HG03095 (cell line): ENCODE measurements at regions not wholly inside any gene's neighbourhood (a gene's known extent, or its start where the extent isn't known, plus 50 kb on each side); places are given as distances from the start of the nearest gene placed in this dataset.
"Not testable (repeated sequence)": the region's sequence is repeated elsewhere in the genome, so short reads cannot be mapped to it uniquely, and the experiment has no call there.

Experiments
- ATAC-seq: cut with Tn5 transposase; IDR thresholded peaks from one replicate; pipeline ENCODE4 v1.9.1; 2021; ENCODE audit warnings: moderate library complexity; ENCODE audit not compliant: unreplicated experiment

DNA sequence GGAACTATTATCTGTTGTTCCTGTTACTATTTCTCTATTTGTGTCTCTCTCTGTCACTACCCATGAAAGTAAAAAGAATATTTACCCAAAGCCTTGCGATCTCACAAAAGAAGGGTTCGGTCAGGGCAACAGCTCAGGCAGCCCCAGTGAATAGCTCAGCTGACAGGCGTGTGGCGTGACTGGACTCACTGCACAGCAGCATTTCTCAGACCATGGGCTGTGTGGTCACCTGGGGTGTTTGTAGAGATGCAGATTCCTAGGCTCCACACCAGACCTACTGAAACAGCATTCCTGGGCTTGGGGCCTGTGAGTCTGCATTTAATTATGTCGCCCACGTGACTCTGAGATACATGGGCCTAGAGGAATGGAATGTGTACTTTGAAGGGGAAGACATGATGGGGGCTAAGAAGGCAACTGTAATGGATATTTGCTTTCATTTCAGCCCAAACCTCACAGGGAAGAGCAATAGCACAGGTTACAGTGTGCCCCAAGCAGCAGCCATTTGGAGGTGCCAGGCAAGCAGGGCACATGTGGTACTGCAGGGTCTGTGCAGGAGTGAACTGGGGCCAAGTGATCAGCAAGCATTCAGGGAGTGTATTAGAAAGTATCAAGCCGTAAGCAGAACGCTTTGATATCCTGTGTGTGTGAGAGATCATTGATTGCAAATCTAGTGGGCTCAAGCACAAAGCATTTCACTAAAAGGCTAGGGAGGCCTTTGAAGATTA lies 90.4 kb upstream of the RBMS1 start:
- ATAC-seq, result no peak

DNA sequence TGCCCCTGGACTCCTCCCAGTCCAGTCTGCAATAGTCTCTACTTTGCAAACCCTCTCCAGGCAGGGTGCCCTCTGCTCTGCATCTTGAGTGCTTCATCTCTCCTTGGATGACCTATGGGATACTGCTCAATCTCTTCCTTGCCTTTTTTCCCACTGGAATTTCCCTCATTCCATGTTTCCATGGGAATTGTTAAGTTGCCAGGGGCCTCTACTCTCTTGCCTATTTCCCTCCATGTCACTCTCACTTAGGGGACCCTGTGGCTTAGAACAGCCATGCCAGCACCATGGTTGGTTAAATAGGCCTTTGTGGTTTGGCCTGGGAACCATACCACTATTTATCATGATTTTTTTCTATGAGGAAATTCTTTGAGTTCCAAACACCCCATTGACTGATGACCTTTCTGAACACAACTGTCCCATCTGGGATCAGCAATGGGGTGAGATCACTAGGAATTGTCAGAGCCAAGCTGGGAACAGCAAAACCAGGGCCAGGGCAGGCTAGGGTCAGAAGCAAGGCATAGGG lies 91.4 kb upstream of the RBMS1 start:
- ATAC-seq, result no peak

DNA sequence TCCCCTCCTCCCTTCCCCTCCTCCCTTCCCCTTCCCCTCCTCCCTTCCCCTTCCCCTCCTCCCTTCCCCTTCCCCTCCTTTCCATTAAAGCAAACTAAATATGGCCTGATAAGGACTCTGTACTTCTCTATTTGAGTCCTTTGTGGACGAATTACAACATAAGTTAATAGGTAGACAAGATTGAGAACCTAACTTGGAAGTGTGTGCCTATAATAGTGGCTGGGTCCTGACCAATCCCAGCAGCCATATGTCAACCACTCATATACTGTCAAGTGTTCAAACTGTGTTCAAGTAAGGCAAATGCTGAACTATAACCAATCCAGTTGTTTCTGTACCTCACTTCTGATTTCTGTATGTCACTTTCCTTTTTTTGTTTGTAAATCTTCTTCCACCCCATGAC lies 97.1 kb upstream of the RBMS1 start:
- no peak for ATAC-seq

DNA sequence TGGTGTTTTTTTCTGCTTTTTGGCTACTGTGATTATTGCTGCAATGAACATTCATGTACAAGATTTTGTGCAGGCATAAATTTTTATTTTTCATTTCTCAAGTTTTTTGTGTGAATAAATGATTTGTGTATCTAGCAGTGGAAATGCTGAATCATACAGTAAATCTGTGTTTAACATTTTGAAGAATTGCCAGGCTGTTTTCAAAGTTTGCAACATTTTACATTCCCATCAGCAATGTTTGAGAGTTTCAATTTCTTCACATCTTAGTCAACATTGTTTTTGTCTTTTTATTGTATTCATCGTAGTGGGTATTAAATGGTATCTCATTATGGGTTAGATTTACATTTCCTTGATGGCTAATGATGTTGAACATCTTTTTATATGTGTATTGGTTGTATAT lies 98.8 kb upstream of the RBMS1 start:
- ATAC-seq, result no peak

DNA sequence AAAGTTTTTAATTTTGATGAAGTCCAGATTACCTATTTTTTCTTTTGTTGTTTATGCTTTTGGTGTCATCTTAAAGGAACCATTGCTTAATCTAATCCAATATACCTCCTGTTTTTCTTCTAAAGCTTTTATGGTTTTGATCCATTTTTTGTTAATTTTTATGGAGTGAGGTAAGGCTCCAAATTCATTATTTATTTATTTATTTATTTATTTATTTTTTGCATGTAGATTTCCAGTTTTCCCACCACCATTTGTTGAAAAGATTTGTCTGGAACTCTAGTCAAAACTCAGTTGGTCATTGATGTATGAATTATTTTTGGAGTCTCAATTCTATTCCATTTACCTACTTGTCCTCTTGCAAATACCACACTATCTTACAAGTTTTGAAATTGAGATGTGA lies 99.4 kb upstream of the RBMS1 start:
- no peak for ATAC-seq

DNA sequence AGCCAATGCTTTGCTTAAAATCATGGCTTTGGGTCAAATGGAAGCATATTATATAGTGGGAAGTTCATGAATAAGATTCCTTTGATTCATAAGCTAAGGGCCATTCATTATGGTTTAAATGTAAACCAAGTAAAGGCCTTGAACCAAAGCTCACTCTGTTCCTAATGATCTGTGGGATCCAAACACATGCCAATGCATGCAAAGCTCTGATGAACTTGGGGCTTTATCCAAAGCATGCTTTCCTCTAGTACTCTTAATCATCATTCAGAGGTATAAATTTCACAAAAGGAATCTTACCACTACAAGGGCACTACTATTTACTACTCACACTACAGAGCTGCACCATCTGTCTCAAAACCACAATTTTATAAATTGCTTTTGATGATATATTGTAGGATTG lies 102.8 kb upstream of the RBMS1 start:
- no peak for ATAC-seq

DNA sequence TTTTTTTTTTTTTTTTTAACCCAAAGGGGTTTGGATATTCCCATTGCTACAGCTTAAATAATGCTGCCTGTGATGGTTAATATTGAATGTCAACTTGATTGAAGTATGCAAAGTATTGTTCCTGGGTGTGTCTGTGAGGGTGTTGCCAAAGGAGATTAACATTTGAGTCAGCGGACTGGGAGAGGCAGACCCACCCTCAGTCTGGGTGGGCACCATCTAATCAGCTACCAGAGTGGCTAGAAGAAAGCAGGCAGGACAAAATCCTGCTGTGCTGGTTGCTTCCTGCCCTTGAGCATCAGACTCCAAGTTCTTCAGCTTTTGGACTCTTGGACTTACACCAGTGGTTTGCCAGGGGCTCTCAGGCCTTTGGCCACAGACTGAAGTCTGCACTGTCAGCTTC lies 106.8 kb upstream of the RBMS1 start:
- not testable (repeated sequence) for ATAC-seq

DNA sequence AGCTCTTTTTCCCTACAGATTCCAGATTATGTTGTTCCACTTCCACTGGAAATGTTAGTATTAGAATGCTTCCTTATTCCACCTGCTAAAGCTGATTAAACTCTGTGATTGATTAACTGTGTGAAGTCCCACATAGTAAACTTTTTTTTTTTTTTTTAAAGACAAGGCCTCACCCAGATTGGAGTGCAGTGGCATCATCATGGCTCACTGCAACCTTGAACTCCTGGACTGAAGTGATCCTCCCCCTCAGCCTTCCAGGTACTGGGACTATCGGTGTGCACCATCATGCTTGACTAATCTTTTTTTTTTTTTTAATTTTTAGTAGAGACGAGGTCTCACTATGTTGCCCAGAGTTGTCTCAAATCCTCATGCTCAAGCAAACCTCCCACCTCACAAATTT lies 108.5 kb upstream of the RBMS1 start:
- no peak for ATAC-seq

DNA sequence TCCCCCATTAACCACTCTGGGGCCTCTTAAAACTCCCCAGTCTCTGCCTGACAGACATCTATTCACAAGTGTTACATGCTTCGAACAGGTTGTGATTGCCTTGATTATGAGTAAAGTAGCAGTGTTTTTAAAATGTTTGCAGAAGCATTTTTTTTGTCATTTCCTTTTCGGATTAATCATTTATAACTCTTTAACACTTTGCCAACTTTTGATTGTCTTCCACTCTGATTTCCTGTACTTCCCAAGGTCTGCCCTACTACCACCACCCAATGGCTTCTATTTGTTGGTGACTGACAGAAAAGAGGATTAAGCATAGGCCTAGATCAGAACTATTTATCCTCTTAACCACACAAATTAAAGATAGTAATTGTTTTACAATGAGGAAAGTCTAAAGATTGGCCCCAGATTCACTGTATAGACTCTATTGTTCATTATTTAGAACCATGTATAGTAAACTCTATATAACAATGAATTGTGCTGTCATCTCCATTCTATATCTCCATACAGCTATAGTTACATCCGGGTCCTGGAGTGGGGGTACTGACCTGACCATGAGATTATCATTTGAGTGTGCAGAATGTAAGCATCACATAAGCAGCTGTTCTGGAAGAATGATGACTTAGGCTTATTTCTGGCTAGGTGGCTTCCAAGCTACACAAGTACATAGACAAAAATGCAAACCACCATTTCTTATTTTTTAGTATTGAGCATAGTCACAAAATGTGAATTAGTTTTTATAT lies 110.3 kb upstream of the RBMS1 start:
- no peak for ATAC-seq

DNA sequence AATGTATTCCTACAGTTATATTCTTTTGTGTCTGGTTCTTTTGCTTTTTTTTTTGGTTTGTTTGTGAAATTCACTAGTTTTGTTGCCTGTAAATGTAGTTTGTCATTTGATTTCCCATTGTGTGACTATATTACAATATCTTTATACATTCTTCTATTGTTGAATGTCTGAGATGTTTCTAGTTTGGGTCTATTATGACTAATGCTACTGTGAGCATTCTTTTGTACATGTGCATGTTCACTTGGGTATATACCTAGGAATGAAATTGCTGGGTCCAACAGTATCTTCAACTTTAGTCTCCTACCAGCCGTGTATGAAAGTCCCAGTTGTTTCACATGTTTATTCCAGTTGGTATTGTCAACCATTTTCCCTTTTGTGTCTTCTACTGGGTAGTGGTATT lies 112.7 kb upstream of the RBMS1 start:
- ATAC-seq, result no peak

DNA sequence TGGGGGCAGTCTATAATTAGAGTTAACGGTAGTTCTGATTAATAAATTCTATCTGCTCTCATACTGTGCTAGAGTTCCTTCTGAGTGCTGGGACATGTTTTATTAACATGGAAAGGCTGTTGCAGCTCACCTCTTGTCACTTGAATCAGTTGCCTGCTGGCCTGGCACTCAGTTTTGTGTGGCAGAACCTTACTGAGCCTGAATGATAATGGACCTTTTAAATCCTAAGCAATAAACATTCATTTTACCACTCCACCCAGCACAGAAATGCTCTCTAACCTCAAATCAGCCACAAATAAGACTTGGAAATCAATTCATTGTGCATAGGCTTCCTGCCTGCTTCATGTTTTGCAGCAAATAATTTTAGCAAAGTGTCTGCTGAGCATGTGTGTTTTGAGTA lies 115.0 kb upstream of the RBMS1 start:
- no peak for ATAC-seq

DNA sequence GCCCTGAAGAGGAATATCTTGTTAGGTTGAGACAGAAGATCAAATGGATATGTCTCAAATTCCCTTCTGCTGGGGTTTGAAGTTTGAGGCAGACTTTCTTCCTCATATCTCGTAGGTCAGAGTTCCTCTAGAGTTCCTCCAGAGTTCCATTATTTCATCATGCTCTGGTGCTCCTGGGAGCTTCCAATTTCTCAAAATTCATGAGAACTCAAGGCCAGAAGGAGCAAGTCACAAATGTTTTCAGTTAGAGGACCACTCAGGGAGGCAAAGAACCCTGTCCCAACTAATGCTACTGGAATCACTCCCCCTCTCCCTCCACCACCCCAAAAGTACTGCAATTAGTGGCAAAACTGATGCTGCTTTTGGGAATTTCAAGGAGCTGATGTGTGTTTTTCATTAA lies 115.7 kb upstream of the RBMS1 start:
- no peak for ATAC-seq

DNA sequence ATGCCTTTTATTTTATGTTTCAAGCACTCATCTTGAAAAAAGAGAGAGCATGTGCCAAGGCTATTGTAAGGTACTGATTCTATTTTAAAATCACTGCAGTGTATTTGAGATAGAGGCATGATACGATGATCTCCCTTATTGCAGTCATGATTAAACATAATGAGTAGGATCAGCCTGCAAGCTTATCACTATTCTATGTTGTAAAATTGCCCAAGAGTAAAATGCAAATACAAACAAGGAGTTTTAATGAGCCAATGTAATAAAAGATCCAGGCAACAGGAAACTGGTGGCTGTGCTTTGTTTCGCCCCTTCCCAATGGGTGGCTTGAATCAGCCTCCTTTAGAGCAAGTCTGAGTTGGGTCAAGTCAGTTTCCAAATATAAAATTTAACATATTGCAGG lies 116.4 kb upstream of the RBMS1 start:
- ATAC-seq, result no peak

DNA sequence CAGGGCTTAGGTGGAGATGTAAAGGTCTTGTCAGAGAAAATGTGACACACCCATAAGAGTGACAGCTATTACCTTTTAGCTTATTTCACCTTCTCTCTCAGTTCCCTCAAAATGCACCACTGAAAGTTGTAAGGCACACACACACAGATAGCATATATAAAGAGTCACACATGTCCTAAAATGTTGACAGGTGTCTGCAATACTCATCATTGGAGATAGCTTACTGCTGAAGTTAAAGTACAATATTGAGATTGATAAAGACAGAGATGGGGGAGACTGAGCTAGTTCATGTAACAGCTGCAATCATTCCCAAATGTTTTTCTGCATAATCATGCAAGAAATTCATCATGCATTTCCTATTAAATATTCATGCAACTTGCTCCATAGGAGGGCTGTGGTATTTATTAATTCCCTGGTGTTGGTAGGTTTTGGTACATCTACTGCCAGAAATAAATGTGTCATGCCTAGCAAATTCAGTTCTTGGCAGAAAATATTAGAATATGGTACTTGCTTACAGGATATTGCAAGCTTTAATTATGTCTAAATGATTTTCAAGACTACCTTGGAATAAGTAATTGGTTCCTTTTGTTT lies 118.8 kb upstream of the RBMS1 start:
- no peak for ATAC-seq

DNA sequence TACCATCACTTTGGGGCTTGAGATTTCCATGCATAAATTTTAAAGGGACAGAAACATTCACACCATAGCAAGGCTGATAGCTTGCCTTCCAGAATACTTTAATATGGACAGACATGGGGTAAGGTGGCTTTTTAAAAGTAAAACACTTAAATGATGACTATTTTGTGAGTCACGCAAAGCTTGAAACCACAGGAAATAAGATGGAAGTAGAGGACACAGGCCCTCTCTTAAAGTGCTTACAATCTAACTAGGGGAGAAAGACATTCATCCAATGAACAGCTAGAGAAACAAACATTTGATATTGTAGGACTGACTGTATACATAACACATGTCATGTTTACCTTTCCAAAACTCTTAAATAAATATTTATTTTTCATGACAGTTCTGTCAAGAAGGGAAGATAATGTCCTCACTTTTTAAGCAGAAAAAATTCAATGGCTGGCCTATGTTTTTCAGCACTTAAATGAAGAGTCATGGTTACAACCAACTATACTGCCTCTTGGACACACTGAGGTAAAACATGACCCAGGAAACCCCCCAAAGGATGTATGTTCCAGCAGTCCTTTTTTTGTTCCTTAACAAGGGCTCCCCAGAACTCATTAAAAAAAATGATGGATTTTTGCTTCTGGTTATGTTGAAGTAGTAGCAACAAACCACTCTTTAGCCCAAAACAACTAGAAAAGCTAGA lies 120.0 kb upstream of the RBMS1 start:
- no peak for ATAC-seq

DNA sequence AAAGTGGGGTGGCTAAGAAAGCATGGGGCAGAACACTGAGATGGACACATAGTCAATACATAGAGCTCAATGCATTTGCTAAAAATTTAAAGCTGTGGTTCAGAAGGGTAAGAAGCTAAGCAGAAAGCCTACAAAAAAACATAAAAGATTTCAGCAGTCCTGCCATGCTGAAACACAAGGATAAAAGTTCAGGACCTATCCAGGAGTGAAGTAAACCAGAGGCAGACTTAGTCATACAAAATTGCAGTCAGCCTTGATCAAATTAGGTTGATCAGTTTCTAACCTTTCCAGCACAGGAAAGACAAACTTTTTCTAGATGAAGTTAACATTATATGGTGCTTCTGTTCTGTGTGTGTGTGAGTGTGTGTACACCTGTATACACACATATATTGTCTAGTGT lies 120.8 kb upstream of the RBMS1 start:
- no peak for ATAC-seq

DNA sequence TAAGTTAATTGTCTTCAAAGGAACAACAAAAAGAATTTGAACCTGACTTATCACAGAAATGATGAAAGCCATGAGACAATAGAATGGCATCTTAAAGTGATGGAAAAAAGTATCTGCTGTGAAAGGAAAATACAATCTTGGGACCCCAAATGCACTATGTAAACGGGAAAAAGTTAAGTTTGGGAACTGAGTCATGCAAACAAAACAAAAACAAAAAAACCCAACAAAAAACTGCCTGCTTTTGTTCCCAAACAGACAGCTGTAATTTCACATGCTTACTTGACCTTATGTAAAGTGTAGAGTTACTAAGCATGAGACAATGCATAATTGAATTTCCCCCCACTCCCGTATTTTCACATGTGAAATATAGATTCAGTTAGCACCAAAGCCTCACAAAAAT lies 122.1 kb upstream of the RBMS1 start:
- no peak for ATAC-seq

DNA sequence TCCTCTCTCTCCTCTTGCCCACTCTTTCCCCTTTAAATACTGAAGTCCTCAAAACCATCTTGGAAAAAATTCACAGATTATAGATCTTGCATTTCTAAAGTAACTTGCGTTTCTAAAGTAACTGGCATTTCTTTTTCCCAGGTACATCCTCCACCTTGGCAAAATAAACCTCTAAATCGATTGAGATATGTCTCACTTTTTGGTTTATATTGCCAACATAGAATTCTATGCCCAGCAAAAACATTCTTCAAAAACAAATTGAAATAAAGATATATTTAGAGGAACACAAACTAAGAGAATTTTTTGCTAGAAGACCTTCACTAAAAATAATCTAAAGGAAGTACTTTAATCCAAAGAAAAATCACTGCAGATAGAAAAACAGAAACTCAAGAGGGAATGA lies 122.5 kb upstream of the RBMS1 start:
- no peak for ATAC-seq

DNA sequence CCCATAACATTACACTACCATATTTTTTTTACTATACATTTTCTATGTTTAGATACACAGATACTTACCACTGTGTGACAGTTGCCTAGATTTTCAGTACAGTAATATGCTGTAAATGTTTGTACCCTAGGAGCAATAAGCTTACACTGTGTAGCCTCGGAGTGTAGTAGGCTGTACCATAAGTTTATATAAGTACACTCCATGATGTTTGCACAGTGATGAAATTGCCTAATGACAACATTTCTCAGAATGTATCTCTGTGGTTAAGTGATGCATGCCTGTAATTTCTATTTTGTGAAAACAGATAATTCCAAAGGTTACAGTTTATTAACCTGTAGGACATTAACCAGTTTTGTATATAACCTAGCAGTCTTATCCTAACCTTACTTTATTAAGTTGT lies 128.1 kb upstream of the RBMS1 start:
- no peak for ATAC-seq

DNA sequence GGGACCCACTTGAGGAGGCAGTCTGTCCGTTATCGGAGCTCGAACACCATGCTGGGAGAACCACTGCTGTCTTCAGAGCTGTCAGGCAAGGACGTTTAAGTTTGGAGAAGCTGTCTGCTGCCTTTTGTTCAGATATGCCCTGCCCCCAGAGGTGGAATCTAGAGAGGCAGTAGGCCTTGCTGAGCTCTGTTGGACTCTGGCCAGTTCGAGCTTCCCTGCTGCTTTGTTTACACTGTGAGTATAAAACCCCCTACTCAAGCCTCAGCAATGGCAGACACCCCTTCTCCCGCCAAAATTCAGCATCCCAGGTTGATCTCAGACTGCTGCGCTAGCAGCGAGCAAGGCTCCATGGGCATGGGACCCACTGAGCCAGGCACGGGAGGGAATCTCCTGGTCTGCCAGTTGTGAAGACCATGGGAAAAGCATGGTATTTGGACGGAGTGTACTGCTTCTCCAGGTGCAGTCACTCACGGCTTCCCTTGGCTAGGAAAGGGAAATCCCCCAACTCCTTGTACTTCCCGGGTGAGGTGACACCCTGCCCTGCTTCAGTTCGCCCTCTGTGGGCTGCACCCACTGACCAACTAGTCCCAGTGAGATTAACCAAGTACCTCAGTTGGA lies 134.5 kb upstream of the RBMS1 start:
- ATAC-seq, result not testable (repeated sequence)

DNA sequence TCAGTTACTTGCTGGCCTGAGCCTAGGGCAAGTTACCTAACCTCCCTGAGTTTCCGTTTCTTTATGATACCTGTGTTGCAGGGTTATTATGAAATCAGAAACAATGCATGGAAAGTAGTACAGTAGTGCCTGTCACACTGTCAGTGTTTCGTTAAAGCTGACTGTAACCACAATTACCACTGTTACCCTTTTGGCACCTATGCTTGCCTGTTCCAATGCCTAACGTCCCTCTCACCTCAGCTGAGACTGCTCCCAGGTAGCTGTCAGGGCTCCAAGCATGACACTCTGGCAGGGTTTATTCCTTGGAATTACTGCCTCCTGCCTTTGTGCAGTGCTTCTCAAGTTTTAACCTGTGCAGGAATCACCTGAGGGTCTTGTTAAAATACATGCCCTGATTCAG lies 135.2 kb upstream of the RBMS1 start:
- ATAC-seq, result no peak
